ENCODE measurements at regions not wholly inside any gene's neighbourhood (a gene's known extent, or its start where the extent isn't known, plus 50 kb on each side); places are given as distances from the start of the nearest gene placed in this dataset.

DNA sequence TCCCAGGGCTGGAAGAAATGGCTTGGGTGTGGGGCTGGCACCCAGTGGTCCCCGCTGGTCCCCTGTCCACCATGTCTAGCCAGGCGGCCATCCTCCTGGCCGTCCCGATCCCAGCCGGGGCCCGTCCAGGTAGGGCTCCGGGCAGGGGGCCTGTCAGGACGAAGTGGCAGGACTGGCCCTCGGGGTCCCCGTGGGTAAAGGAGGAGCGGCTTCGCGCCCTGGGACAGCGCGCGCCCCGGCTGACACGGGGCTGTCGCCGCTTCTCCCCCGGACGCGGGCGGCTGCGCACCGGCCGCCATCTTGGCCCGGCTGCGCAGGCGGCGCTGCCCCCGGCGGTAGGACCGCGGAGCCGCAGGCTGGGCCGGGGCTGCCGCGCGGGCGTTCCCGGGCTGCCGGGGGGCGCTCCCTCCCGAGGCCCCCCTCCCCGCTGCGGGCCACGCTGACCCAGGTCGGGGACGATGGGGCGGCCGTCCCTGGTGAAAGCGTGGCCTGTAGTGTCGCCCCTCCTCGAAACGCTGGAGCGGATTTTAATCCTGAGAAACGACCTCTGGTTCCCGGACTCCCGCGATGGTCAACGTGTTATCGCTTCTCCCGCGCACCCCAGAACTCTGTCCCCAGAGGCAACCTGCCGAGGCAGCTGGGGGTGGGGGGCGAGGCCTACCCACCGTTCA, 60.4 kb upstream of the BCOR start (continued):
- TF ChIP-seq TRAFD1 (CRISPR knock-in tag; IDR thresholded peaks at IDR 0.05; ENCODE audit: borderline replicate concordance) = no peak
- no peak for TF ChIP-seq ZNF816 (CRISPR knock-in tag; IDR thresholded peaks at IDR 0.05; ENCODE audit: borderline replicate concordance)
- TF ChIP-seq ZFX (CRISPR knock-in tag; IDR thresholded peaks at IDR 0.05; ENCODE audit: low read depth) = peak; percentile 81
- no peak for TF ChIP-seq PBX3 (CRISPR knock-in tag; IDR thresholded peaks at IDR 0.05; ENCODE audit: borderline replicate concordance)
- no peak for TF ChIP-seq ZNF121 (CRISPR knock-in tag; IDR thresholded peaks at IDR 0.05)
- TF ChIP-seq ZNF225 (CRISPR knock-in tag; IDR thresholded peaks at IDR 0.05) = no peak
- no peak for TF ChIP-seq NR2F6 (IDR thresholded peaks at IDR 0.05)
- TF ChIP-seq NR2F6 (CRISPR knock-in tag; IDR thresholded peaks at IDR 0.05) = peak; percentile 11; the same call in 1 of the 2 replicates
- peak; percentile 48; the same call in 1 of the 2 replicates for TF ChIP-seq TAF1 (CRISPR knock-in tag; IDR thresholded peaks at IDR 0.05)
- TF ChIP-seq AGO2 (optimal IDR thresholded peaks at IDR 0.05; ENCODE audit: low read depth, low read length) = peak; percentile 91
- TF ChIP-seq, protein P1, sequence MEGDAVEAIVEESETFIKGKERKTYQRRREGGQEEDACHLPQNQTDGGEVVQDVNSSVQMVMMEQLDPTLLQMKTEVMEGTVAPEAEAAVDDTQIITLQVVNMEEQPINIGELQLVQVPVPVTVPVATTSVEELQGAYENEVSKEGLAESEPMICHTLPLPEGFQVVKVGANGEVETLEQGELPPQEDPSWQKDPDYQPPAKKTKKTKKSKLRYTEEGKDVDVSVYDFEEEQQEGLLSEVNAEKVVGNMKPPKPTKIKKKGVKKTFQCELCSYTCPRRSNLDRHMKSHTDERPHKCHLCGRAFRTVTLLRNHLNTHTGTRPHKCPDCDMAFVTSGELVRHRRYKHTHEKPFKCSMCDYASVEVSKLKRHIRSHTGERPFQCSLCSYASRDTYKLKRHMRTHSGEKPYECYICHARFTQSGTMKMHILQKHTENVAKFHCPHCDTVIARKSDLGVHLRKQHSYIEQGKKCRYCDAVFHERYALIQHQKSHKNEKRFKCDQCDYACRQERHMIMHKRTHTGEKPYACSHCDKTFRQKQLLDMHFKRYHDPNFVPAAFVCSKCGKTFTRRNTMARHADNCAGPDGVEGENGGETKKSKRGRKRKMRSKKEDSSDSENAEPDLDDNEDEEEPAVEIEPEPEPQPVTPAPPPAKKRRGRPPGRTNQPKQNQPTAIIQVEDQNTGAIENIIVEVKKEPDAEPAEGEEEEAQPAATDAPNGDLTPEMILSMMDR (CRISPR knock-in tag; IDR thresholded peaks at IDR 0.05) = peak; percentile 15; the same call in 1 of the 2 replicates
- TF ChIP-seq NRL (CRISPR knock-in tag; IDR thresholded peaks at IDR 0.05; ENCODE audit: borderline replicate concordance) = 0 out of 2 replicates have a peak, but pooled peaks have one; percentile 24
- TF ChIP-seq POGK (CRISPR knock-in tag; conservative IDR thresholded peaks at IDR 0.05) = no peak
- TF ChIP-seq ZMYM4 (CRISPR knock-in tag; IDR thresholded peaks at IDR 0.05) = peak; percentile 44; the same call in 1 of the 2 replicates
- peak; percentile 61; the same call in 1 of the 2 replicates for TF ChIP-seq ZFY (CRISPR knock-in tag; IDR thresholded peaks at IDR 0.05)
- no peak for TF ChIP-seq PHF5A (CRISPR knock-in tag; IDR thresholded peaks at IDR 0.05; ENCODE audit: low read depth, unreplicated experiment)
- TF ChIP-seq ZBTB7A (CRISPR knock-in tag; IDR thresholded peaks at IDR 0.05) = 0 out of 2 replicates have a peak, but pooled peaks have one; percentile 35
- TF ChIP-seq, protein P2, sequence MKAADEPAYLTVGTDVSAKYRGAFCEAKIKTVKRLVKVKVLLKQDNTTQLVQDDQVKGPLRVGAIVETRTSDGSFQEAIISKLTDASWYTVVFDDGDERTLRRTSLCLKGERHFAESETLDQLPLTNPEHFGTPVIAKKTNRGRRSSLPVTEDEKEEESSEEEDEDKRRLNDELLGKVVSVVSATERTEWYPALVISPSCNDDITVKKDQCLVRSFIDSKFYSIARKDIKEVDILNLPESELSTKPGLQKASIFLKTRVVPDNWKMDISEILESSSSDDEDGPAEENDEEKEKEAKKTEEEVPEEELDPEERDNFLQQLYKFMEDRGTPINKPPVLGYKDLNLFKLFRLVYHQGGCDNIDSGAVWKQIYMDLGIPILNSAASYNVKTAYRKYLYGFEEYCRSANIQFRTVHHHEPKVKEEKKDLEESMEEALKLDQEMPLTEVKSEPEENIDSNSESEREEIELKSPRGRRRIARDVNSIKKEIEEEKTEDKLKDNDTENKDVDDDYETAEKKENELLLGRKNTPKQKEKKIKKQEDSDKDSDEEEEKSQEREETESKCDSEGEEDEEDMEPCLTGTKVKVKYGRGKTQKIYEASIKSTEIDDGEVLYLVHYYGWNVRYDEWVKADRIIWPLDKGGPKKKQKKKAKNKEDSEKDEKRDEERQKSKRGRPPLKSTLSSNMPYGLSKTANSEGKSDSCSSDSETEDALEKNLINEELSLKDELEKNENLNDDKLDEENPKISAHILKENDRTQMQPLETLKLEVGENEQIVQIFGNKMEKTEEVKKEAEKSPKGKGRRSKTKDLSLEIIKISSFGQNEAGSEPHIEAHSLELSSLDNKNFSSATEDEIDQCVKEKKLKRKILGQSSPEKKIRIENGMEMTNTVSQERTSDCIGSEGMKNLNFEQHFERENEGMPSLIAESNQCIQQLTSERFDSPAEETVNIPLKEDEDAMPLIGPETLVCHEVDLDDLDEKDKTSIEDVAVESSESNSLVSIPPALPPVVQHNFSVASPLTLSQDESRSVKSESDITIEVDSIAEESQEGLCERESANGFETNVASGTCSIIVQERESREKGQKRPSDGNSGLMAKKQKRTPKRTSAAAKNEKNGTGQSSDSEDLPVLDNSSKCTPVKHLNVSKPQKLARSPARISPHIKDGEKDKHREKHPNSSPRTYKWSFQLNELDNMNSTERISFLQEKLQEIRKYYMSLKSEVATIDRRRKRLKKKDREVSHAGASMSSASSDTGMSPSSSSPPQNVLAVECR (CRISPR knock-in tag; IDR thresholded peaks at IDR 0.05; ENCODE audit: borderline replicate concordance) = peak; percentile 34; the same call in 1 of the 2 replicates
- TF ChIP-seq MIER3 (CRISPR knock-in tag; IDR thresholded peaks at IDR 0.05; ENCODE audit: borderline replicate concordance) = no peak

Measured in HepG2 (cell line).